ENCODE measurements at regions not wholly inside any gene's neighbourhood (a gene's known extent, or its start where the extent isn't known, plus 50 kb on each side); places are given as distances from the start of the nearest gene placed in this dataset.
"Not testable (repeated sequence)": the region's sequence is repeated elsewhere in the genome, so short reads cannot be mapped to it uniquely, and the experiment has no call there.

DNA sequence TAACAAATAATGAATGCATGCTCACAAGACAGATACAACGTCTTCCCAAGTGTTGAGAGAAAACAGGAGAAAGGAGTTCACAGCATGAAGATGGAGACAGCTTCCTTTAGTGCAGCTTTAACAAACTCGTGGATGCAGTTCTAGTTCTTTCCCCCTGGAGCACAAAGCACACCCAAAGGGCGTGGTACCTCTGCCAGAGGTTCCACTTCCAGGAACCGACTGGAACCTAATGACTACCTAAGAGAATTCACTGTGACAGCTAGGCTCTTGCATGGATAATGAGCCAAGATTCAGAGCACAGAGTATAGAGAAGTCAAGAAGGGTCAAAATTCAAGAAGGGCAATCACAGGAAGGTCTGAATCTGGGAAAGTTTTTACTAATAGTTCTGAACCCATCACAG lies 673.2 kb downstream of the XPNPEP1 start:
- Histone ChIP-seq H3K27ac (no peak overlapping the region), H3K4me3 (no peak overlapping the region)
- TF ChIP-seq CTCF (IDR thresholded peaks at IDR 0.05): no peak
- DNase-seq (ENCODE audit: low spot score): no peak

DNA sequence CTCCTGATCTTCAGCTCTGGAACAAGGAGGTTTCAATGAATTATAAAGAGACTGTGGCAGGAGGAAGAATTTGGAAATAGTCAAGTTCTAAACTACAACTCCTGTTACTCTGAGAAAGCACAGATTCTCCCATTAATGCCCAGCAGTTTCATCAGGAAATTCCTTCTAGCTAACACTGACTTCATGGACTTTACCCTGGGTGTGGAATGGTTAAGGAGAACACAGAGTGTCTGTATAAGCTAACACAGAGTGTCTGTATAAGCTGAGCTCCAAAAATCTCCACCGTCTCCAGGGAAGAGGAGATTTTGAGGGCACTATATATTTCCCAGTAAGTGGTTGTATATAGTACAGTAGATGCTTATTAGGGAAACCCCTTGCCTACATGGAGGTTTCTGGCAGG lies 675.5 kb downstream of the XPNPEP1 start:
- Histone ChIP-seq H3K4me3 (no peak overlapping the region), H3K27ac (no peak overlapping the region)
- TF ChIP-seq CTCF (IDR thresholded peaks at IDR 0.05): no peak
- no peak for DNase-seq (ENCODE audit: low spot score)

DNA sequence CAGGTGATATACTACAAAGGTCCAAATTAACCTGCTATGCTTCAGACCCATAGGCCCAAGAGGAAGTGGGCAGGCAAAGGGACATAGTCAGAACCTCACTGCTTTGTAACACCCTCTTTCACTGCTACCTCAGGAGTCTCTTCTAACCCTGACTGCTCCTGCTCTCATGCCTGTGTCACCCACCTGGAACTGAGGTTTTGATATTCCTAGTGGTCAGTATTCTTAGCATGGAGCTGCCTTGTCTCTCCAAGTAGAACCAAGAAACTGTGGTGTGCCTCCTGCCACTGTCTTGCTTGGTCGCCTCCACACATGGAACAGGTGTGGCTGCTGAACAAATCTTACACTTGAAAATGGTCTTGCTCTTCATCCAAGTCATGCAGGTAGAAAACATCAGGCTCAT lies 677.5 kb downstream of the XPNPEP1 start:
- no peak for DNase-seq (ENCODE audit: low spot score)
- TF ChIP-seq CTCF (IDR thresholded peaks at IDR 0.05): no peak
- Histone ChIP-seq H3K4me3 (no peak overlapping the region), H3K27ac (no peak overlapping the region)

GRCh38 chr10:109239371-109239770 lies 683.9 kb downstream of the XPNPEP1 start:
- H3K27ac ChIP-seq: no peak overlapping the region
- no peak overlapping the region for H3K4me3 ChIP-seq
- DNase-seq (ENCODE audit: low spot score): no peak
- no peak for TF ChIP-seq CTCF (IDR thresholded peaks at IDR 0.05)

DNA sequence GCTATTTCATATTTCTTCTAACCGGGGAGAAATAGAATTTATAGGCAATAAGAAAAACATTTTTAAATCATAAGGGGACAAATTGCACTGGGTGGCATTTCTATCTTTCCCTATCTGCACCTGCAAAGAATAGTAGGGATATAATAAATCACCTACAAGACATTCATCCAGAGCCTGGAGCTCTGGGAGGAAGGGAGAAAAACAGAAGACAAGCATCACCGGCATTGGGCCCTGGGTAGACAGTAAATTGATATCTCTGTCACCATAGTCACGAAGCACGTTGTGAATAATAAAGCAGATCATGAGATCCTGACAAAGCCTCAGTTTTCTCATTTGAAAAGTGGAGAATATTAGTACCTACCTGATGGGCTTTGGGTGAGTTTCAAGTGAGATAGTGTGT lies 685.6 kb downstream of the XPNPEP1 start:
- H3K4me3 ChIP-seq: no peak overlapping the region
- no peak for TF ChIP-seq CTCF (IDR thresholded peaks at IDR 0.05)

GRCh38 chr10:109237050-109237449 lies 686.3 kb downstream of the XPNPEP1 start:
- Histone ChIP-seq H3K27ac (no peak overlapping the region), H3K4me3 (no peak overlapping the region)
- no peak for TF ChIP-seq CTCF (IDR thresholded peaks at IDR 0.05)
- no peak for DNase-seq (ENCODE audit: low spot score)

More for the DNA sequence above, 685.6 kb downstream of the XPNPEP1 start:
- DNase-seq (ENCODE audit: low spot score): no peak
- no peak overlapping the region for H3K27ac ChIP-seq

DNA sequence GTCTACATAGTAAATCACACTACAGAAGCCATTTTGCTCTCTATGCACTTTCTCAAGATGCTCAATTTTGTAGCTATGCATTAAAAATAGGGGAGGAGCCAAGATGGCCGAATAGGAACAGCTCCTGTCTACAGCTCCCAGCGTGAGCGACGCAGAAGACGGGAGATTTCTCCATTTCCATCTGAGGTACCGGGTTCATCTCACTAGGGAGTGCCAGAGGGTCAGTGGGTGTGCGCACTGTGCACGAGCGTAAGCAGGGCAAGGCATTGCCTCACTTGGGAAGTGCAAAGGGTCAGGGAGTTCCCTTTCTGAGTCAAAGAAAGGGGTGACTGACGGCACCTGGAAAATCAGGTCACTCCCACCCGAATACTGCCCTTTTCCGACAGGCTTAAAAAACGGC lies 699.8 kb downstream of the XPNPEP1 start:
- not testable (repeated sequence) for H3K27ac ChIP-seq; H3K4me3 ChIP-seq; DNase-seq (ENCODE audit: low spot score)
